ENCODE measurements at regions not wholly inside any gene's neighbourhood (a gene's known extent, or its start where the extent isn't known, plus 50 kb on each side); places are given as distances from the start of the nearest gene placed in this dataset.
"Not testable (repeated sequence)": the region's sequence is repeated elsewhere in the genome, so short reads cannot be mapped to it uniquely, and the experiment has no call there.

DNA sequence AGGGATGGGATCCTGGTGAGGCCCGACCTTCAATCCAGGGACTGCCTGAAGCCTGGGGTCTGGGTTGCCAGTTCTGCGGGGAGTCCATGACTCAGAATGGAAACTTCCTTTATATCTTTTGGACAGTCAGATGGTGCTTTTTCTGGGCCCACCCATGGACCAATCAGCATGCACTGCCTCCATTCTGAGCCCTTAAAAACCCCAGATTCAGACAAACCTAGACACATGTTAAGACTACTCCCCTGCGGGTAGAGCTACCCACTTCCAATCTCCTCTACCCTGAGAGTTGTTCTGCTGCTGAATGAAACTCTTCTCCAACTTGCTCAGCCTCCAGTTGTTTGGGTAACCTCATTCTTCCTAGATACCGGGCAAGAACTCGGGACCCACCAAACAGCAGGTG is 1315.2 kb upstream of the MIR17HG start:
- no peak for DNase-seq

DNA sequence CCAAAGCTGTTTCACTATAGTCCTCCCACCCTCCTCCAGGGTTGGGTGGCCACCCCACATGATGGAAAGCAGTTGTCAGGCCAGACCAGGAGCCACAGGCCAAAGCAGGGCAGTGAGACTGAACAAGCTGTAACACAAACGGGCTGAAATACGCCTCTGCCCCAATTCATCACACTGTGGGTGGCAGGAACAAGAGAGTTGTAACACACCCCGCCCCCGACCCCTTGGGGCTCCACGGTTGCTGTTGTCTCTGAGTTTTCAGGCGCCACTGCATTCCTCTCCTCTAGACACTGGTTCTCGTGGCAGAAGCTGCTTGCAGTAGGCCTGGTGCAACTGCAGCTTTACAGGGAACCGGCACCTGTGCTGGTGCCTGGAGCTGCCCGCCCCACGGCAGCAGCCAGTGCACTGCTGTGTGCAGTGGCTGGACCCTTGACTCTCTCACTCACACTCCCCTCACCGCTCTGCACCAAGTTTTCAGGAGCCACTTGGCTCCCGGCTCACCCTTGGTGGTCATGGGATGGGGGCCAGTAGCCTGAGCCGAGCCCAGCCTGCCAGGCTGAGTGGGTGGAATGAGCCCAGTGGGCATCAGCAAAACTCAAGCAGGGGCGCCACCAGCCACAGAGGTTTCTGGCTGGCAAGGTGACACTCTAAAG is 1314.5 kb upstream of the MIR17HG start:
- DNase-seq: no peak

DNA sequence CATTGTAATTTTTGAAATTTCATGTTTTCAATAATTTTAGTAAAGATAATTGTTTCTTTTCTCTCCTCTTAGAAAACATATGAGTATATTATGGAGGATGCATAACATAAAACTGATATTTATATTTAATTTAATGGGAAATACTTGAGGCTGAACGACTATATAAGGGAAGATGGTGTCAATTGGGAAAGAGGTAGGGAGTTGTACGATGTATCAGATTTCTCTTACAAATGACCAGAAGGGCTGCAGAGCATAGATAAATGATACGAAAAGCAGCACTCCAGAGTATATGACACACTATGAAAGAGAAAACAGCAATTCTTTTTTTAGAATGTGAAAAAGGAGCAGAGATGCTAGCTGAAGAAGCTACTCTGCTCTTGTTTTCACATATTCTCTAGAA is 1308.0 kb upstream of the MIR17HG start:
- no peak for DNase-seq

- no peak for DNase-seq
Measured at GRCh38 chr13:90047600-90047999, 1299.9 kb upstream of the MIR17HG start.

DNA sequence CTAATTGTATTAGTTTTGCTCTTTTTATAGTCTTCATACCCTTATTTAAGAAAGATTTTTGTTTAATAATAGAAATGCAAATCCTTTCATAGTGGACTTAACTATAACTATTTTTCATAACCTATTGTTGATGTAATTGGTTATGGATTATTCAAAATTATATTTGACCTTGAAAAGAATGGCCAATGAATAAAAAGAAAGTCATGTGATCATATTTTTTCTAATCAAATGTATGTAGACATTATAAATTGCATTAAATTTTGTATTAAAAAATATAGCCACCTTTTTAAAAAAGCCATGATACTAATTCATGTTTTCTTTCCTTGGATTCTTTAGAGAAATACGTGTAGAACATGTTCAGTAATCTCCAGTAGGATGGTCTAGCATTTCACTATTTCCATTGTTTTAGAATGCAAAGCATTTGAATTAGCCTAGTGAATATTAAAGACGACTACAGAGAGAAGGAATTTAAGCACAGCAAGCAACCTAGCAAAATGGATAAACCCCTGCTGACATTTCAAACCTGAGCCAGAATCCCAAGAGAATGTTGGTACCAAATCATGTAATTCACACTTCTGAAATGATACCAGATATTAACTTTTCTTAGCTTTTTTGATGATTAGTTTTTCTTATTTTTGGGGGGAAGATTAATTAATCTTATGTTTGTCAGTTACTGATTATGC is 1297.4 kb upstream of the MIR17HG start:
- no peak for DNase-seq

- DNase-seq: peak; percentile 15
Measured at GRCh38 chr13:90055121-90055520, 1292.4 kb upstream of the MIR17HG start.

DNA sequence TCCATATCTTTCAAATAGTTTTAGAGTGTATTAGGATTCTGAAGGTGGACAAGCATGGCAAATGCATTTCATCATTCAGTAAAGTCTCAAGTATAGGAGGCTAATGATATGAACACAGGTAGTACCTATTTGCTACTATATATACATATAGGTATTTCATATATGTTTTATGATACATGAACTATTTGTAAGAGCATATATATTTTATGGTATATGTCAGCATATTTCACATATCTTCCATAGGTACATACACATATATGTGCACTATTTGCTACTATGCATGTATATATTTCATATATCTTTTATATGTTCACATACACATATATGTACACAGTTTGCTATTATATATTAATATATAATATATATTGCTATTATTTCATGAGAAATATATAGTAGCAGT is 1291.7 kb upstream of the MIR17HG start:
- DNase-seq: no peak

- not testable (repeated sequence) for DNase-seq
Measured at GRCh38 chr13:90064226-90064625, 1283.3 kb upstream of the MIR17HG start.

DNA sequence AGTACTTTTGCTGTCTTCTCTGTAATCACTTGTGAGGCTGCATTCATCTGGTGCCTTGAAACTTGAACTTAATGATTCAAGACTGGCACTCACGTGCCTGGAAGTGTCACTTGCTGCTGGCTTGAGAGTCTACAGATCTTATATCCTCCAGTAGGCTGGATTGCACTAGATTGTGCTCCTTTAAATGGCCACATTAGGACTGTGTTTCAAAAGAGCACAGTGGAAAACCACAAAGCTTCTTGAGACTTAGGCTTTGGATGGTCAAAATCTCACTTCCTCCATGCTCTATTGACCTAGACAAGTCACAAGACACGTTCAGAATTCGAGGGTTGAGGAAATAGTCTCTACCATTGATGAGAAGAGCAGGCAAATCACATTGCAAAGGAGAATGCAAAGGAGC is 1278.8 kb upstream of the MIR17HG start:
- DNase-seq: no peak

DNA sequence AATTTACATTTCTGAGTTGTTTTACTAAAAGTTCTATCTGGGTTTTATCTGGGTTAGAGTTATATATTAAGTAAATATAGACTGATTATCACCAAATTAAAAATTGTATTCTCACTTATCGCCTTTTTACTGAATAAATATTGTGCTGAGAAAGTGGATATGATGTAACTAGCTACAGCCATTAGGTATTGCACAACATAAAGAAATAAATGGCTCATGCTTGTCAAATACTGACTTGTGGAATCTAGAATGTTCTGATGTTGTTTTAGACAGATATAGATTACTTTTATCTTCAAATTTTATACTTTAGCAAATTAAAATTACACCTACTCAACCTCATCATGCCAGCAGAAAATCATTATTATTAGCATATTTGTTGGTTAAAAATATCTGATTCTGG is 1277.1 kb upstream of the MIR17HG start:
- DNase-seq: no peak

DNA sequence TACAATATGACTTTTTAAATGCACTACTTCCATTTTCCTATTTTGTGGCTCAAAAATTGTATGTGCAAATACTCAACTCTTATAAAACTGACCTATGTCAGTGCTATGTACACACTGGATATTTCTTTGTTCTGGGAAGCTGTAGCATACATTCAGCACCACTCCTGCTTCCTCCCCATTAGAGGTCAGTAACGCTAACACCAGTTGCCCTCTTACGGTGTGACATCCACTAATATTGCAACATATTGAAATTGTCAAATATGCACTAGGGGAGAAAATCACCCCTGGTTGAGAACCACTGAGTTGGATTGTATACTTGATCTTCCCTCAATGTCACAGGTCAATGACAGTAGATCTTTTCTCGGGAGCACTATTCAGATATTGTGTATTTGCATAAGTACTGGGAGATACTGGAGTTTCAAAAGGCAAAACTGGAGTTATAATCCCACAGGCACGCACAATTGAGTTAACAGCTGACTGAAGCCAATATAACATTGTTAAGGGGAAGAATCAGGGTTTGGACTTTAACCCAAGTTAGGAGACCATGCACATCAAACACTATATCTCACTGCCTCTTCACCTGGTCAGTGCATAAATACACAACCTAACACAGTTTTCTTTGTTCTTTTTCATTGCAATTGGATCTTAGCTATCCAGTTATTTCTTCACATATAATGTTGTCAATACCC is 1276.5 kb upstream of the MIR17HG start:
- DNase-seq: no peak

GRCh38 chr13:90084684-90085290 is 1262.7 kb upstream of the MIR17HG start:
- no peak for DNase-seq

DNA sequence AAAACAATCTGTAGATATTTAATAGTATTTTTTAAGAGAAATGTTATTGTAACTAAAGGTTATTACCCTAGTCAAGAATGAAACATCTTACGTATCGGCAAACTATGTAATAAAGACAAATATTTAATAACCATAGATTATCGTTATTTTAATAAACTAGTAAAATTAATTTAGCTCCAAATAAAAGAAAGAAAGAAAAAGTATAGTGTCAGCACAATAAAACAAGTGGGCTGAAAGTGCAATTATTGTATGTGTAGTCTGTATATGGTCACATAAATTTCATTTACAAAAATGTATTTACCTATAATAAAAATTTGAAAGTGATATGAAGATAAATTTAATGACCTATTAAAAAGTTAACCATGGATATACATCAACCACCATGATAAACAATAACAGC is 1258.4 kb upstream of the MIR17HG start:
- no peak for DNase-seq

DNA sequence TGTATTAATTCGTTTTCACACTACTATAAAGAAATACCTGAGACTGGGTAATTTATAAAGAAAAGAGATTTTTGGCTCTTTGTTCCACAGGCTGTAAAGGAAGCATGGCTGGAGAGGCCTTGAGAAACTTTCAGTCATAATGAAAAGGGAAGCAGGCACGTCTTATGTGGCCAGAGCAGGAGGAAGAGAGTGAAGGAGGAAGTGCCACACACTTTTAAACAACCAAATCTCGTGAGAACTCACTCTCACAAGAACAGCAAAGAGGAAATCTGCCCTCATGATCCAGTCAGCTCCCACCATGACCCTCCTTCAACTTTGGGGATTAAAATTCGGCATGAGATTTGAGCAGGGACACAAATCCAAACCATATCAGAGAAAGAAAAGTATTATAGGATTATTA is 1255.9 kb upstream of the MIR17HG start:
- no peak for DNase-seq

GRCh38 chr13:90094357-90094756 is 1253.1 kb upstream of the MIR17HG start:
- no peak for DNase-seq

DNA sequence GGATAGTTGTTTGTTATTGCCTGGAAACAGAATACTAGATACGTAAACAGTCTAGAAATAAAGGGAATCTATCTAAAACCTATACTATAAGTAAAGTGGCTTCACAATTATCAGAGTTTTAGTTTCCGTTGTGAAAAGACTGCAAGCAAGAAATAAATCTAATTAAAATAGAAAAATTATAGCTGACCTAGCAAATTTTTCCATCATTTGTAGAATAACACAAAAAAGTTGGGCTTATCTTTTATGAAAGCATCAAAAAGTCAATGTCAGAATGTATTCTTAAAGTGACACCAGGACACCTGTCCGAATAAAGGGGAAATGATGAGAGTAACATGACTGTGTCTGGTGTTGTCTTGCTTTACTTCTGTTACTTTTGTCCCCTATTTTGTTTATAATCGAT is 1248.9 kb upstream of the MIR17HG start:
- no peak for DNase-seq

DNA sequence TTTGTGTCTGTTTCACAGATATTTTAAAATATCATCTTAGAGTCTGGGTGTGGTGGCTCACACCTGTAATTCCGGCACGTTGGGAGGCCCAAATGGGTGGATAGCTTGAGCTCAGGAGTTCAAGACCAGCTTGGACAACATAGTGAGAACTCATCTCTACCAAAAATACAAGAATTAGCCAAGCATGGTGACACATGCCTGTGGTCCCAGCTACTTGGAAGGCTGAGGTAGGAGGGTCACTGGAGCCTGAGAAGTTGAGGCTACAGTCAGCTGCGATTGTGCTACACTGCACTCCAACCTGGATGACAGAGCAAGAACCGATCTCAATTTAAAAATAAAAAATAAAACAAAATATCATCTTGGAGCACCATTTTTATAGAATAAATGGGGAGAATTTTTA is 1247.6 kb upstream of the MIR17HG start:
- no peak for DNase-seq

- DNase-seq: no peak
Measured at GRCh38 chr13:90103099-90103784, 1244.2 kb upstream of the MIR17HG start.

DNA sequence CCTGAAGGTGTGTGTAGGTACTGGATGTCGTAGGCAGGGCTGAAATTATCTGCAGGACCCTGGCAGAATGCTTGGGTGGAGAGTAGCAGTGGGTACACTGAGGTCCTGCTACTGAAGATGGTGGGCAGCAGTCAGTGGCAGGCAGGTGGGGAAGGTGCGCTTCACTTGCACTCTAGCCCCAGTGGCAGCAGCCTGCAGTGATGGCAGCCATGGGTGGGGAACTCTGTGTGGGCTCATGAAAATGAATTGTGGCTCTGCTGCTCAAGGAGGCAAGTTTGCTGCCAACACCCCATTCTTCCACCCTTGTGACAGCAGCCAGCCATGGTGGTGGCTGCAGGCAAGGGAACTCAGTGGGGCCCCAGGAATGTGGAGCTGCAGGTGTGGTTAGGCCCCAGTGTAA is 1242.7 kb upstream of the MIR17HG start:
- DNase-seq: no peak

DNA sequence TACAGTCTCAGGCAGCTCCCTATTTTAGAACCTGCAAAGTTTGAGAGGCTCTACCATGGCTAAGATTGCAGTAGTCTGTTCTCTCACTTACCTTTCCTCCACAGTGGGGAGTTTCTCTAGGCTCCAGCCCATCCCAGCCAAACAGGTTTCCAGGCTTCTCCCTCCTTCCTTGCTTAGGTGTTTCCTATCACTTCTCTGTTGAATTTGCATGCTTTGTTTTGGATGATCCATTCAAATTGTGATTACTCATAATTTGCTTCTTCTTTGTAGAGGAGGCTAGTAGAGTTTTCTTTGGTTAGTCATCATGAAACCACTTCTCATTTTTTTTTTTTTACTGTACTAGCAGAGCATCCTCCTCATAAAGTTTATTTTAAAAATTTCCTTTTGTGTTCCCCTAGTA is 1242.2 kb upstream of the MIR17HG start:
- no peak for DNase-seq

DNA sequence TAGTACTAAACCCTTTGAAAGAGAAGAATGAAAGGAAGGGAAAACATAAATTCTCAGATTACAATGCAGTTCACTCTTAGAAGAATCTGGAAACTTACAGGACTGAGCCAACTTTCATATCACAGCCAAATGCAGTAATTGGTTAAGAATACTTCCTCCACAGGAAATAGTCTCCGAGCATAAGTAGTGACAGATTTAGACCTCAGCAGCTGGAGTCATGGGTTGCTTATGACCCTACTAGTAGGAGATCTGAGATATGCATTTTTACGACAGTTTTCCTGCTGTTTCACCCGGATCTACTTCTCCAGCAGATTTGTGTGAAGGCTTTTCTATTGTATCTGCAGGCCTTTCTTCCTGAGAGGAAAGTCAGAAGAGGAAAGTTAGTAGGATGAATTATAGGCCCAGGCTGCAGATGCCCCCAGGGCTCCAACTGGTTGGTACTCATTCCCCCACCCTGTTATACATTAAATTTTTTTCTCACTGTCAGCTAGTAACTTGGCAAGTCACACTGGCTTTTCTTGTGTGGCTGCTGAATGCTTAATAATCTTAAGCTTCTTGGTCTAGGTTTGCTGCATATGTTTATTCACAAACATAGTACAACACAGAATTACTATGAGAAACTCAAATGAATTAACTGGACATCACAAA is 1241.5 kb upstream of the MIR17HG start:
- DNase-seq: no peak

- DNase-seq: no peak
Measured at GRCh38 chr13:90107661-90108060, 1239.8 kb upstream of the MIR17HG start.

- no peak for DNase-seq
Measured at GRCh38 chr13:90108547-90108946, 1238.9 kb upstream of the MIR17HG start.

All from DMS153 (cell line).